ENCODE measurements at regions not wholly inside any gene's neighbourhood (a gene's known extent, or its start where the extent isn't known, plus 50 kb on each side); places are given as distances from the start of the nearest gene placed in this dataset.

DNA sequence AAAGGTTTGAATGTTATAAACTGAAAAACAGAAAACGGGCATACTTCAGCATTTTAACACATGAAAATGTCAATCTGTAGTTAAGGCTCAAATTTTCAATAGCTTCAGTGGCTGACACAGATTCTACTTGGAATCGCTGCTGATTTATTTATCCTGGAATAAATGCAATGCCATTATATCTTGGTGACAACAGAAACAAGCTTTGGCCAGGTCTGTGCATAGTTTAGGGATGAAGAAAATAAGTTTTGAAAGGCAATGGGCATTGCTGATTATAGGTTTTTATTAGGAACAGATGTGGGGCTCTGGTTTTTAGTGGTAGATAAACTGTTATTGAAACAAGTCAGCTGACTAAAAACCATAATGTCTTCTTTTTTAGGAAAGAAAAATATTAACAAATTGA, 96.8 kb upstream of the SOX4 start:
- no peak for TF ChIP-seq EP300 (IDR thresholded peaks at IDR 0.05)
- TF ChIP-seq, protein P1, sequence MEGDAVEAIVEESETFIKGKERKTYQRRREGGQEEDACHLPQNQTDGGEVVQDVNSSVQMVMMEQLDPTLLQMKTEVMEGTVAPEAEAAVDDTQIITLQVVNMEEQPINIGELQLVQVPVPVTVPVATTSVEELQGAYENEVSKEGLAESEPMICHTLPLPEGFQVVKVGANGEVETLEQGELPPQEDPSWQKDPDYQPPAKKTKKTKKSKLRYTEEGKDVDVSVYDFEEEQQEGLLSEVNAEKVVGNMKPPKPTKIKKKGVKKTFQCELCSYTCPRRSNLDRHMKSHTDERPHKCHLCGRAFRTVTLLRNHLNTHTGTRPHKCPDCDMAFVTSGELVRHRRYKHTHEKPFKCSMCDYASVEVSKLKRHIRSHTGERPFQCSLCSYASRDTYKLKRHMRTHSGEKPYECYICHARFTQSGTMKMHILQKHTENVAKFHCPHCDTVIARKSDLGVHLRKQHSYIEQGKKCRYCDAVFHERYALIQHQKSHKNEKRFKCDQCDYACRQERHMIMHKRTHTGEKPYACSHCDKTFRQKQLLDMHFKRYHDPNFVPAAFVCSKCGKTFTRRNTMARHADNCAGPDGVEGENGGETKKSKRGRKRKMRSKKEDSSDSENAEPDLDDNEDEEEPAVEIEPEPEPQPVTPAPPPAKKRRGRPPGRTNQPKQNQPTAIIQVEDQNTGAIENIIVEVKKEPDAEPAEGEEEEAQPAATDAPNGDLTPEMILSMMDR (IDR thresholded peaks at IDR 0.05), result no peak
